WERI-Rb-1 (cell line): ENCODE measurements at regions not wholly inside any gene's neighbourhood (a gene's known extent, or its start where the extent isn't known, plus 50 kb on each side); places are given as distances from the start of the nearest gene placed in this dataset.
"Not testable (repeated sequence)": the region's sequence is repeated elsewhere in the genome, so short reads cannot be mapped to it uniquely, and the experiment has no call there.

Source experiments
- DNase-seq: peaks from one replicate; pipeline ENCODE4 v3.0.0-alpha.2; 2020
- H3K27ac ChIP-seq: fragments of 250-450 bp; sonication (Bioruptor Pico); 2 replicates; pipeline ENCODE4 v1.5.1; 2020; ENCODE audit warnings: mild to moderate bottlenecking, moderate library complexity
- H3K27me3 ChIP-seq: fragments of 250-450 bp; sonication (Bioruptor Pico); 2 replicates; pipeline ENCODE4 v1.5.1; 2021; ENCODE audit warnings: mild to moderate bottlenecking, low read depth, moderate library complexity; ENCODE audit not compliant: insufficient read depth, severe bottlenecking
- H3K36me3 ChIP-seq: fragments of 250-450 bp; sonication (Bioruptor Pico); 2 replicates; pipeline ENCODE4 v1.5.1; 2020; ENCODE audit warnings: mild to moderate bottlenecking, moderate library complexity
- H3K4me3 ChIP-seq: 2 replicates; pipeline ENCODE4 v1.5.1; 2011; ENCODE audit warnings: low read depth, mild to moderate bottlenecking, control low read depth, low read length
- H3K9me3 ChIP-seq: fragments of 250-450 bp; sonication (Bioruptor Pico); 2 replicates; pipeline ENCODE4 v1.5.1; 2021; ENCODE audit warnings: mild to moderate bottlenecking, moderate library complexity; ENCODE audit not compliant: severe bottlenecking
- TF ChIP-seq, protein P1 (sequence below): IDR thresholded peaks from 2 replicates; pipeline ENCODE4 v1.5.1; 2011; ENCODE audit warnings: low read depth, mild to moderate bottlenecking, control low read depth, inconsistent platforms, low read length

DNA sequence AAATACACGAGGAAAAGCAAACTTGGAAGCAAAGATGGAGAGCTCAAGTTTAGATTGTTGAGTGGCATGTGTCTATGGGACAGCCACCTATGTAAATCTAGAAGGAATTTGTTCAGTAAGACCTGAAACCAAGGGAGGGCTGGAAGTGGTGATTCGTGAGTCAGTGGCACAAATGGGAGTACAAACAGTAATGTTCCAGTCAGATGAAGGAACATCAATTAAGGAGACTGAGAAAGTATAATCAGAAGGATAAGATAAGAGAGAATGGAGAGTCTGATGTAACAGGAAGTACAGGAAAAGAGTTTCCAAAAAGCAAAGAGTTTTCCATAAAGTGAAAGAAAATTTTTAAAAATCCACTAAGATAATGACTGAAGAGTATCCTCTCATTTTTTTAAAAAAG is 544.2 kb downstream of the KIF20B start:
- TF ChIP-seq, protein P1, sequence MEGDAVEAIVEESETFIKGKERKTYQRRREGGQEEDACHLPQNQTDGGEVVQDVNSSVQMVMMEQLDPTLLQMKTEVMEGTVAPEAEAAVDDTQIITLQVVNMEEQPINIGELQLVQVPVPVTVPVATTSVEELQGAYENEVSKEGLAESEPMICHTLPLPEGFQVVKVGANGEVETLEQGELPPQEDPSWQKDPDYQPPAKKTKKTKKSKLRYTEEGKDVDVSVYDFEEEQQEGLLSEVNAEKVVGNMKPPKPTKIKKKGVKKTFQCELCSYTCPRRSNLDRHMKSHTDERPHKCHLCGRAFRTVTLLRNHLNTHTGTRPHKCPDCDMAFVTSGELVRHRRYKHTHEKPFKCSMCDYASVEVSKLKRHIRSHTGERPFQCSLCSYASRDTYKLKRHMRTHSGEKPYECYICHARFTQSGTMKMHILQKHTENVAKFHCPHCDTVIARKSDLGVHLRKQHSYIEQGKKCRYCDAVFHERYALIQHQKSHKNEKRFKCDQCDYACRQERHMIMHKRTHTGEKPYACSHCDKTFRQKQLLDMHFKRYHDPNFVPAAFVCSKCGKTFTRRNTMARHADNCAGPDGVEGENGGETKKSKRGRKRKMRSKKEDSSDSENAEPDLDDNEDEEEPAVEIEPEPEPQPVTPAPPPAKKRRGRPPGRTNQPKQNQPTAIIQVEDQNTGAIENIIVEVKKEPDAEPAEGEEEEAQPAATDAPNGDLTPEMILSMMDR: no peak
- H3K36me3 ChIP-seq: no peaks in the 10 kb centered on the region
- no peak overlapping the region for H3K4me3 ChIP-seq
- no peak overlapping the region for H3K27ac ChIP-seq
- no peaks in the 10 kb centered on the region for H3K27me3 ChIP-seq
- H3K9me3 ChIP-seq: no peaks in the 10 kb centered on the region
- DNase-seq: no peak

DNA sequence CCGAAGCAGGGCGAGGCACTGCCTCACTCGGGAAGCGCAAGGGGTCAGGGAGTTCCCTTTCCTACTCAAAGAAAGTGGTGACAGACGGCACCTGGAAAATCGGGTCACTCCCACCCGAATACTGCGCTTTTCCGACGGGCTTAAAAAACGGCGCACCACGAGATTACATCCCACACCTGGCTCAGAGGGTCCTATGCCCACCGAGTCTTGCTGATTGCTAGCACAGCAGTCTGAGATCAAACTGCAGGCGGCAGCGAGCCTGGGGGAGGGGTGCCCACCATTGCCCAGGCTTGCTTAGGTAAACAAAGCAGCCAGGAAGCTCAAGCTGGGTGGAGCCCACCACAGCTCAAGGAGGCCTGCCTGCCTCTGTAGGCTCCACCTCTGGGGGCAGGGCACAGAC is 549.4 kb downstream of the KIF20B start:
- not testable (repeated sequence) for DNase-seq, H3K4me3 ChIP-seq, H3K27me3 ChIP-seq, H3K27ac ChIP-seq, H3K36me3 ChIP-seq, H3K9me3 ChIP-seq

DNA sequence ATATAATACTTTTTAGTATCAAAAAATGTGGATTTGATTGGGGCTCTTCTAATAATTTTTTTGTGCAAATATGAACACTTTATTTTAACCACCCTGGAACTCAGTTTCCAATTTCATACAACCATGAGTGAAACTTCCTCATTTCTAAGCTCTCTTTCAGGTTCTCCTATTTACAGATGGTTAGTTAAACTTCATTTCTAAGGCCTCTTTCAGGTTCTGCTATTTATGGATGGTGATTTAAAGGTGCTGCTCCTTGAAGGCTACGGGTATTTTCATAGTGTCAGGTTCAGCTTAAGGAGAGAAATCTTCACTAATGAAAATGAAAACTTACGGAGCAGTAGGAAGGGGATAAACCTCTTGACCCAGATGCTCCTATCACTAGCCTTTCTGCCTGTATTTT is 568.3 kb downstream of the KIF20B start:
- TF ChIP-seq, protein P1: no peak
- no peak overlapping the region for H3K4me3 ChIP-seq
- no peaks in the 10 kb centered on the region for H3K27me3 ChIP-seq
- no peak overlapping the region for H3K27ac ChIP-seq
- H3K36me3 ChIP-seq: no peaks in the 10 kb centered on the region
- no peak for DNase-seq
- no peaks in the 10 kb centered on the region for H3K9me3 ChIP-seq

DNA sequence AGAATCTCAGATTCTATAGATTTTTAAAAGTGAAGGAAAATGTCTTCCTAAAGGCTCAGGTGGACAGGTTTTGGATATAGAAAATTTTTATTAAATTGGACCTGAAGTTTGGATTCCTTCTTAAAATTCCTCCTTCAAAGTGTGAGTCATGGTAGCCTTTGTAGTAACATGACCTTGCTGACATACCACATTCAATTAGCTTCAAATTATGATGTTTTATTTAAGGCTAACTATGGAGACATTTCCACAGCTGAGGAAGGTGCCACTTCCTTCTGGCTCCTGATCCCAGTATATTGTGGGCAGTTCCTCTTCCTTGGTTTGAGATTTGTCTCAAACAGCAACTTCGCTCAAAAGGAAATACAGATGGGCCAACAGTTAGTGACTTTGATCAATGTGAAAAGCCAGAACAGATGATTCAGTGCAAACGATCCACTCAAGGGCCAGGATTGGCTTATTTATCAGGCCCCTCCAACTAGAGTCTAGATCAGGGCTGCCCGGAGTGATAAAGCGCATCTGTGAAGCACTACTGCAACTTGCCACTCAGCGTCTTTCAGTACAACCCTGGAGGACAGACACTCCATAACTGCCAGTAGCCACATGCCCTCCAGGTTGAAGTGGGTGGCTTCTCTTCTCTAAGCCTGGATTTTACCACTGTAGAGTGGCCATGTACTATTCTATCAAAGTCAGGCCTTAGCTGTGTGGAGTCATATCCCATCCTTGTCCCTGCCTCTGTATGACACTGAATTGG is 573.5 kb downstream of the KIF20B start:
- H3K4me3 ChIP-seq: no peak overlapping the region
- H3K9me3 ChIP-seq: no peaks in the 10 kb centered on the region
- H3K27me3 ChIP-seq: no peaks in the 10 kb centered on the region
- TF ChIP-seq, protein P1: no peak
- no peak overlapping the region for H3K27ac ChIP-seq
- no peak for DNase-seq
- no peaks in the 10 kb centered on the region for H3K36me3 ChIP-seq

DNA sequence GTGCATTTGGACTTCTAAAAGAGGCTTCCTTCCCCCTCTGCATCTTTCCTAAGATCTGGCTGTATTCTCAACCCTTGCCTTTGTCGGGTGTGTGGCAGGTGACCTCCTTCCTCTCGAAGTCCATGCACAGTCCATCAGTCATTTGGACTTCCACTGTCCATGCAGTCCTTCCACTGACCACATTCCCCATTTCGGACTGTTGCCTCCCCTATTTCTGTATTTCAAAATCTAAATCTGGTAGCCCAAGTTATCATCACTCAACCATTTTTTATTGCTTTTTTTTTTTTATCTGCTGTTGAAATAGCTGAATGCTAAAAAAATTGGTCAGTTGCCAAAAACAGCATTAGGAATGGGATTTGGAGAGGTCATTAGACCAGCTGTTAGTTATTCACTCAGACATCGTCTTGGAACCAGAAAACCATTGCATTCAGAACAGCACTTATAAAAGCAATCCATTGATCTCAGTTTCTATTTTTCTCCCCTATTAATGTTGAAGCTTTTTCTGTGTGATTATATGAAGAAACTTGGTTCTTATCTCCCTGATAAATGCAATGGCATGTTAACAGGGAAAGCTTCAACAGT is 575.6 kb downstream of the KIF20B start:
- Histone ChIP-seq H3K27ac (no peak overlapping the region), H3K4me3 (no peak overlapping the region), H3K9me3 (no peaks in the 10 kb centered on the region), H3K36me3 (no peaks in the 10 kb centered on the region), H3K27me3 (no peaks in the 10 kb centered on the region)
- no peak for DNase-seq
- TF ChIP-seq, protein P1: no peak

DNA sequence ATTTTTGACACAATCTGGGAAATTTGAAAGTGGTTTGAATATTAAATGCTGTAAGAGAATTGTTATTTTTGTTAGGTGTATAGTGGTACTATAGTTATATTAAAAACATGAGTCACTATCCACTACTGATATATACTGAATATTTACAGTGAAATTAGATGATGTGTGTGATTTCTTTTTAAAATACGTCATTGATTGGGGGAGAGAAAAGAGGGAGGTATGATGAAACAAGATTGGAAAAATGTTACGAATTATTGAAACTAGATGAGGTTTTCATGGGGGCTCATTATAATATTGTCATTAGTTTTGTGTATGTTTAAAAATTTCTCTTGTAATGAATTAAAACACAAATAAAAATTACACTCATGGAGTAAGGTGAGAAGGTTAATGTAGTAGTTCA is 571.4 kb downstream of the HTR7 start:
- Histone ChIP-seq H3K27ac (no peak overlapping the region), H3K36me3 (no peaks in the 10 kb centered on the region), H3K27me3 (no peaks in the 10 kb centered on the region), H3K9me3 (no peaks in the 10 kb centered on the region), H3K4me3 (no peak overlapping the region)
- TF ChIP-seq, protein P1: no peak
- DNase-seq: no peak
